Glutamatergic neuron (in vitro differentiated cells): ENCODE measurements at regions not wholly inside any gene's neighbourhood (a gene's known extent, or its start where the extent isn't known, plus 50 kb on each side); places are given as distances from the start of the nearest gene placed in this dataset.
"Not testable (repeated sequence)": the region's sequence is repeated elsewhere in the genome, so short reads cannot be mapped to it uniquely, and the experiment has no call there.

Source experiments
- DNase-seq: peaks from one replicate; pipeline ENCODE4 v3.0.0; 2022
- H3K27ac Mint-ChIP-seq: one replicate; pipeline ENCODE4 v1.8.0; 2020; ENCODE audit warnings: mild to moderate bottlenecking, mixed read lengths, inconsistent platforms; ENCODE audit not compliant: unreplicated experiment
- H3K27me3 Mint-ChIP-seq: one replicate; pipeline ENCODE4 v1.8.0; 2020; ENCODE audit warnings: mild to moderate bottlenecking, moderate library complexity, mixed read lengths, inconsistent platforms; ENCODE audit not compliant: unreplicated experiment
- H3K36me3 Mint-ChIP-seq: one replicate; pipeline ENCODE4 v1.8.0; 2020; ENCODE audit warnings: mild to moderate bottlenecking, mixed read lengths, inconsistent platforms; ENCODE audit not compliant: unreplicated experiment
- H3K4me1 Mint-ChIP-seq: one replicate; pipeline ENCODE4 v1.8.0; 2020; ENCODE audit warnings: mild to moderate bottlenecking, low read depth, mixed read lengths, inconsistent platforms; ENCODE audit not compliant: unreplicated experiment
- H3K4me3 Mint-ChIP-seq: one replicate; pipeline ENCODE4 v1.8.0; 2020; ENCODE audit warnings: mild to moderate bottlenecking, mixed read lengths, inconsistent platforms; ENCODE audit not compliant: unreplicated experiment
- H3K9me3 Mint-ChIP-seq: one replicate; pipeline ENCODE4 v1.8.0; 2020; ENCODE audit warnings: mild to moderate bottlenecking, moderate library complexity, mixed read lengths, inconsistent platforms; ENCODE audit not compliant: unreplicated experiment
- TF ChIP-seq, protein P1 (sequence below): fragments of 200-600 bp; sonication (generic); IDR thresholded peaks from one replicate; pipeline ENCODE4 v1.5.0; 2021; ENCODE audit not compliant: partially characterized antibody, unreplicated experiment

DNA sequence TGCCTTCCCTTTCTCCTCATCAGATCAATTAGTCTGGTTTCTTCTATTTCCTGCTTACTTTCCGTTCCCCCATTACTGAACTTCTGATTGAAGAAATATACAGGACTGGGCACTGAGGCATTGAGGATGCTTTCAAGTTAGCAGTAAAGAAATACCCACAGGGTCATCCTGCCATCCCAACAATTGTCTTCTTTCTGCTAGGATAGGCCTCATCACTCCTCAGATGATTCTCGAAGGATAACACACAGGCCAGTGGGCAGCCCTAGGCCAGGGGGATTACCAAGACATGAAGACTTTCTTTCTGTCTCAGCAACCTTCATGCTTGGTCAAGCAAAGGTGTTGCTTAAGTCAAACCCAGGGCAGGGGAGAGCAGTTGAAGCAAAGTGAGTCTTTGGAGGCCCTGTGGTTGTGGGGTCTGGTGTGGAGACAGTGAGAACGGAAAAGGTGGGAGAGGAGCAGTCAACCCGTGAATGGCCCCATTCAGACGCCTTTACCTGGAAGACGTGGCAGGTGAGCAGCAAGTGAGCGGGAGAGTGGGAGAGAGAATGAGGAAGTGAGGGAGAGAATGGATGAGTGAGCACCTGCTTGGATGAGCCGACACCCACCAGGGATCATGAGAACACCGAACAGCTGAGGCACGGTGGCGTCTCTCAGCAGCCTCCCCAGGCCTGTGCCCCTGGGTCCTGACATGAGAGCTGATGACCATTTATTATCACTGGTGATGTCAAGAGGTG, 462.9 kb downstream of the PREX1 start:
- no peak overlapping the region for H3K27ac Mint-ChIP-seq
- peaks cover 3% of the 10 kb centered on the region for H3K27me3 Mint-ChIP-seq
- peaks cover 8% of the 10 kb centered on the region for H3K9me3 Mint-ChIP-seq
- TF ChIP-seq, protein P1, sequence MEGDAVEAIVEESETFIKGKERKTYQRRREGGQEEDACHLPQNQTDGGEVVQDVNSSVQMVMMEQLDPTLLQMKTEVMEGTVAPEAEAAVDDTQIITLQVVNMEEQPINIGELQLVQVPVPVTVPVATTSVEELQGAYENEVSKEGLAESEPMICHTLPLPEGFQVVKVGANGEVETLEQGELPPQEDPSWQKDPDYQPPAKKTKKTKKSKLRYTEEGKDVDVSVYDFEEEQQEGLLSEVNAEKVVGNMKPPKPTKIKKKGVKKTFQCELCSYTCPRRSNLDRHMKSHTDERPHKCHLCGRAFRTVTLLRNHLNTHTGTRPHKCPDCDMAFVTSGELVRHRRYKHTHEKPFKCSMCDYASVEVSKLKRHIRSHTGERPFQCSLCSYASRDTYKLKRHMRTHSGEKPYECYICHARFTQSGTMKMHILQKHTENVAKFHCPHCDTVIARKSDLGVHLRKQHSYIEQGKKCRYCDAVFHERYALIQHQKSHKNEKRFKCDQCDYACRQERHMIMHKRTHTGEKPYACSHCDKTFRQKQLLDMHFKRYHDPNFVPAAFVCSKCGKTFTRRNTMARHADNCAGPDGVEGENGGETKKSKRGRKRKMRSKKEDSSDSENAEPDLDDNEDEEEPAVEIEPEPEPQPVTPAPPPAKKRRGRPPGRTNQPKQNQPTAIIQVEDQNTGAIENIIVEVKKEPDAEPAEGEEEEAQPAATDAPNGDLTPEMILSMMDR, result no peak
- H3K4me1 Mint-ChIP-seq, result peaks cover 12% of the 10 kb centered on the region
- no peak for DNase-seq
- H3K36me3 Mint-ChIP-seq, result peaks cover 7% of the 10 kb centered on the region
- no peak overlapping the region for H3K4me3 Mint-ChIP-seq

DNA sequence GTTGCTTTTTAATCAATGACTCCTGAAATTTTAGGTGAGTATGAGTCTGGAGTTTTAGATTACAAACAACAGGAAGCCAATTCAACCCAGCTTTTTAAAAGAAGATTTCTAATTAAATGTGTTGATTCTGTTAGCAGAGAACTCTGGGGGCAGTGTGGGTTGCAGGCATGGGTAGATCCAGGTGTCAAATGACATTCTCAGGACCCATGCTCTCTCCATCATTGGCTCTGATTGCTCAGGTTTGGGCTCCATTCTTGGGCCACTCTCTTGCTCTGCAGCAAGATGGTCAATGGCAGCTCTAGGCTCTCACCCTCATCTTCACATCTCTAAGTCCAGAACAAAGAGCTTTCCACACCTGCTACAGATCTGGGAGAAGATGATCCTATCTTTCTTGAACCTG, 463.7 kb downstream of the PREX1 start:
- no peak overlapping the region for H3K4me3 Mint-ChIP-seq
- peaks cover 7% of the 10 kb centered on the region for H3K4me1 Mint-ChIP-seq
- H3K27ac Mint-ChIP-seq, result no peak overlapping the region
- H3K36me3 Mint-ChIP-seq, result peaks cover 7% of the 10 kb centered on the region
- H3K27me3 Mint-ChIP-seq, result peaks cover 3% of the 10 kb centered on the region
- TF ChIP-seq, protein P1, result no peak
- H3K9me3 Mint-ChIP-seq, result peaks cover 10% of the 10 kb centered on the region
- DNase-seq, result no peak

DNA sequence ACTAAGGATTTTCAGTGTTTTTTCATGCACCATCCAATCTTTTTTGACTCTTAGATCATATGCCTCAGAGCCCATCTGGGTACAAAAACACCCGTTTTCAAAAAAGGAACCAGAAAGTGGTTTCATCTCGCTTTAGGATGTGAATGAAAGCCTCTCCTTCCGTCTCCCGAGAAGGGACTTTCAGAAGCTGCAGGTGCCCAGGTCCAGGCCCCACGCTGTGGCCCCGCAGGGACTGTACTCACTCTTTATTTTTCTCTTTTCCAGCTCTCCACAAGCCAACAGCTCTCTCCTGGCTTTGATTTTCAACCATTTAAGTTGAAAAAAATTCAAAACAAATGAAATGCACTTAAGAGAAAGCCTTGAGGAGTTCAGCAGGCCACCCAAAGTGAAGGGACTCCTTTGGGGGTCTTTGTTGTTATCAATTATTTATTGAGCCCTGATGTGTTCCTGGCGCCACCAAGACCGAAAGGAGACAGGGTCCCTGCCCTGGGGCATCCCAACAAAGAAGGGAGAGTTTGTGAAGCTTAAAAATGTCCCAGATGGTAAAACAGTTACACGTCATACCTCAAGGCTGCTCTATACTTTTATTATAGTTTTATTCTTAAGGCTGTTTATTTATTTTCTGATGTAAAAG, 467.3 kb downstream of the PREX1 start:
- DNase-seq, result no peak
- no peak overlapping the region for H3K4me3 Mint-ChIP-seq
- H3K4me1 Mint-ChIP-seq, result peaks cover 2% of the 10 kb centered on the region
- H3K27me3 Mint-ChIP-seq, result peaks cover 5% of the 10 kb centered on the region
- H3K36me3 Mint-ChIP-seq, result peaks cover under 1% of the 10 kb centered on the region
- H3K9me3 Mint-ChIP-seq, result peaks cover 5% of the 10 kb centered on the region
- no peak overlapping the region for H3K27ac Mint-ChIP-seq
- TF ChIP-seq, protein P1, result no peak

DNA sequence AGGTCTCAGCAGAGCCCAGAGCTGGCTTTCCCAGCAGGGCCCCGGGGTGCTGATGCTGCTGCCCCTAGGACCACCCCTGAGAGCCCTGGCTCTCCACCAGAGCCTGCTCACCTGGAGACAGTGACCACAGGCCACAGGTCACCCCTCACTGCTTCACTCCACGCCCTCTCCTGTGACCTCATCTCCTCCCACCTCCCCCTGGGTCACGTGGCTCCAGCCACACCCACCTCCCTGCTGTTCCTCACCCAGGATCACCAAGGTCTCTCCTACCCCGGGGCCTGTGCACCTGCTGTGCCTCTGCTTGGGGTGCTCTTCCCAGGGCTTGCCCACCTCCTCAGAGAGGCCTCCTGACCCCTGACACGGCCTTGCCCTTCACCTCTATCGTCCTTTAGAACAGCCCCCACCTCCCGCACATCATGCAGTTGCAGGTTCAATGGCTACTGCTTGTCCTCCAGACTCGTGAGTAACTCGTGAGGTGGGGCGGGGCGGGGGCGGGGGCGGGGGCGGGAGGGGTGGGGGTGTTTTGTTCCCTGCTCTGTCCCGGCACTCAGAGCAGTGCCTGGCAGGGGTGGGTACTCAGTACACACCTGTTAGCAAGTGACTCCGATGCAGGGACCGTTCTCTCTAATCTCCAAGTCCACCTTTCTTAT, 468.0 kb downstream of the PREX1 start:
- peaks cover 5% of the 10 kb centered on the region for H3K27me3 Mint-ChIP-seq
- H3K4me1 Mint-ChIP-seq, result no peaks in the 10 kb centered on the region
- H3K4me3 Mint-ChIP-seq, result no peak overlapping the region
- H3K9me3 Mint-ChIP-seq, result peaks cover 5% of the 10 kb centered on the region
- H3K27ac Mint-ChIP-seq, result no peak overlapping the region
- DNase-seq, result no peak
- H3K36me3 Mint-ChIP-seq, result no peaks in the 10 kb centered on the region
- TF ChIP-seq, protein P1, result no peak

DNA sequence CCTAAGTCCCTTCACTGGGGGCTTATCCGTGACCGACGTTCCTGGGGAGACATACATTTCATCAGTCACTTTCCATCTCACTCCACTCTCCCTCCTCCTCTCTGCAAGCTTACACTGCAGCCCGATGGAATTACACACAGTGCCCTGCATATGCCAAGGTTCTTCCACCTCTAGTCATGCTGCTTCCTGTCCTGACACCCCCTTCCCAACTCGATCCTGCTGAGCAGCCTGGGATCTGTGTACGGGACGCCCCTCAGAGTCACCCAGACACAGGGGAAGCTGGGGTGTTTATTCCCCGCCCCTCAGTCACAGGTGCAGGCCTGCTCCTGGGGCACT, 468.8 kb downstream of the PREX1 start:
- H3K9me3 Mint-ChIP-seq, H3K4me3 Mint-ChIP-seq, H3K27me3 Mint-ChIP-seq, H3K36me3 Mint-ChIP-seq, H3K27ac Mint-ChIP-seq, DNase-seq, H3K4me1 Mint-ChIP-seq: not testable (repeated sequence)
